Smooth muscle cell (in vitro differentiated cells): ENCODE measurements at regions not wholly inside any gene's neighbourhood (a gene's known extent, or its start where the extent isn't known, plus 50 kb on each side); places are given as distances from the start of the nearest gene placed in this dataset.
A peak's percentile ranks its signal among the peaks of the same experiment; 100 is the strongest.

Source experiments
- DNase-seq: peaks from one replicate; lab custom pipeline; 2025; ENCODE audit not compliant: unreplicated experiment; lab: John Stamatoyannopoulos, UW
- H2AFZ ChIP-seq: fragments of 200-600 bp; sonication (generic); 2 replicates; pipeline ENCODE4 v1.6.0; 2016; ENCODE audit warnings: antibody characterized with exemption, low read depth, mild to moderate bottlenecking
- H3F3A ChIP-seq: fragments of 200-600 bp; sonication (generic); 2 replicates; pipeline ENCODE4 v1.6.0; 2017; ENCODE audit warnings: antibody characterized with exemption, low read depth
- H3K27ac ChIP-seq: fragments of 200-600 bp; sonication (generic); 2 replicates; pipeline ENCODE4 v1.5.1; 2016; ENCODE audit warnings: low read depth, mild to moderate bottlenecking
- H3K27me3 ChIP-seq: fragments of 200-600 bp; sonication (generic); 2 replicates; pipeline ENCODE4 v1.6.1; 2016; ENCODE audit warnings: low read depth, mild to moderate bottlenecking
- H3K36me3 ChIP-seq: fragments of 200-600 bp; sonication (generic); 2 replicates; pipeline ENCODE4 v1.5.1; 2016; ENCODE audit warnings: low read depth
- H3K4me1 ChIP-seq: fragments of 200-600 bp; sonication (generic); 2 replicates; pipeline ENCODE4 v1.5.1; 2016; ENCODE audit warnings: low read depth
- H3K4me2 ChIP-seq: fragments of 200-600 bp; sonication (generic); 2 replicates; pipeline ENCODE4 v1.6.0; 2016; ENCODE audit warnings: mild to moderate bottlenecking
- H3K4me3 ChIP-seq: fragments of 200-600 bp; sonication (generic); 2 replicates; pipeline ENCODE4 v1.5.1; 2016; ENCODE audit warnings: mild to moderate bottlenecking
- H3K79me2 ChIP-seq: fragments of 200-600 bp; sonication (generic); 2 replicates; pipeline ENCODE4 v1.6.0; 2016; ENCODE audit warnings: low read depth, mild to moderate bottlenecking
- H3K9ac ChIP-seq: fragments of 200-600 bp; sonication (generic); 2 replicates; pipeline ENCODE4 v1.6.0; 2016; ENCODE audit warnings: low read depth
- H3K9me3 ChIP-seq: fragments of 200-600 bp; sonication (generic); replicated peaks from 2 replicates; pipeline ENCODE4 v1.5.1; 2016; ENCODE audit warnings: low read depth
- H4K20me1 ChIP-seq: fragments of 200-600 bp; sonication (generic); 2 replicates; pipeline ENCODE4 v1.6.0; 2016; ENCODE audit warnings: low read depth
- WGBS: methylation state at CpG from one replicate; pipeline ENCODE4 v1.1.7; 2016; ENCODE audit warnings: low lambda C conversion rate; 5-methylcytosine and 5-hydroxymethylcytosine counted together
- TF ChIP-seq, protein P1 (sequence below): fragments of 200-600 bp; sonication (generic); IDR thresholded peaks from 2 replicates; pipeline ENCODE4 v1.5.1; 2017; ENCODE audit warnings: borderline replicate concordance, mild to moderate bottlenecking, antibody characterized with exemption; ENCODE audit not compliant: insufficient read depth, poor library complexity, severe bottlenecking

DNA sequence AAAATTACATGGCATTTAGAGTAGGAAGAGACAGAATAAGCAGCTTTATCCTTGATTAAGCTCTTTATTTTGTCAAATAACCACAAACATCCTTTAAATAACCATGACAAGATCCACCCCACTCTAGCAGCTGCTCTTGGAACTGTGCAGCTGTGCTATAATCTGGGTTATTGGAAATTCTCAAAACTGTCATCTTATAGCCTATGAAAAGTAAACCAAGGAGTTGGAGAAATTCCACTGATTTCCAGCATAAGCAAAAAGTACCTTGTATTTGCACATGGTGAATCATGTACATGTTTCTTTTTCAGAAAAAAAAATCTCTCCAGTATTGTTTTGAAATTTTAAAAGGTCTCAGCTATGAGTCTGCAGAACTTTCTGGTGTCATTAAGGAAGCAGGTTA, 88.8 kb upstream of the ABI3BP start:
- Histone ChIP-seq H3K27ac (no peak overlapping the region), H3K36me3 (no peaks in the 10 kb centered on the region), H3K4me1 (no peaks in the 10 kb centered on the region), H3K4me2 (peak overlapping the region; percentile 25), H3K9ac (no peak overlapping the region), H3K9me3 (no peaks in the 10 kb centered on the region), H3K27me3 (no peaks in the 10 kb centered on the region), H4K20me1 (no peaks in the 10 kb centered on the region), H3K79me2 (no peaks in the 10 kb centered on the region), H3K4me3 (no peak overlapping the region), H2AFZ (no peak overlapping the region), H3F3A (no peaks in the 10 kb centered on the region)
- DNase-seq = no peak
- TF ChIP-seq, protein P1, sequence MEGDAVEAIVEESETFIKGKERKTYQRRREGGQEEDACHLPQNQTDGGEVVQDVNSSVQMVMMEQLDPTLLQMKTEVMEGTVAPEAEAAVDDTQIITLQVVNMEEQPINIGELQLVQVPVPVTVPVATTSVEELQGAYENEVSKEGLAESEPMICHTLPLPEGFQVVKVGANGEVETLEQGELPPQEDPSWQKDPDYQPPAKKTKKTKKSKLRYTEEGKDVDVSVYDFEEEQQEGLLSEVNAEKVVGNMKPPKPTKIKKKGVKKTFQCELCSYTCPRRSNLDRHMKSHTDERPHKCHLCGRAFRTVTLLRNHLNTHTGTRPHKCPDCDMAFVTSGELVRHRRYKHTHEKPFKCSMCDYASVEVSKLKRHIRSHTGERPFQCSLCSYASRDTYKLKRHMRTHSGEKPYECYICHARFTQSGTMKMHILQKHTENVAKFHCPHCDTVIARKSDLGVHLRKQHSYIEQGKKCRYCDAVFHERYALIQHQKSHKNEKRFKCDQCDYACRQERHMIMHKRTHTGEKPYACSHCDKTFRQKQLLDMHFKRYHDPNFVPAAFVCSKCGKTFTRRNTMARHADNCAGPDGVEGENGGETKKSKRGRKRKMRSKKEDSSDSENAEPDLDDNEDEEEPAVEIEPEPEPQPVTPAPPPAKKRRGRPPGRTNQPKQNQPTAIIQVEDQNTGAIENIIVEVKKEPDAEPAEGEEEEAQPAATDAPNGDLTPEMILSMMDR = no peak

- H3K9me3 ChIP-seq = no peaks in the 10 kb centered on the region
- H2AFZ ChIP-seq = no peak overlapping the region
- no peaks in the 10 kb centered on the region for H3K79me2 ChIP-seq
- TF ChIP-seq, protein P1 = no peak
- no peaks in the 10 kb centered on the region for H3K4me1 ChIP-seq
- H4K20me1 ChIP-seq = no peaks in the 10 kb centered on the region
- H3K4me2 ChIP-seq = no peak overlapping the region
- WGBS = 88% methylated on average over 2 of the region's 2 CpGs
- no peaks in the 10 kb centered on the region for H3K27me3 ChIP-seq
- H3K9ac ChIP-seq = no peak overlapping the region
- H3F3A ChIP-seq = no peaks in the 10 kb centered on the region
- H3K27ac ChIP-seq = no peak overlapping the region
- no peaks in the 10 kb centered on the region for H3K36me3 ChIP-seq
- H3K4me3 ChIP-seq = no peak overlapping the region
- DNase-seq = no peak
Observed at GRCh38 chr3:101081446-101081845, 88.2 kb upstream of the ABI3BP start.

DNA sequence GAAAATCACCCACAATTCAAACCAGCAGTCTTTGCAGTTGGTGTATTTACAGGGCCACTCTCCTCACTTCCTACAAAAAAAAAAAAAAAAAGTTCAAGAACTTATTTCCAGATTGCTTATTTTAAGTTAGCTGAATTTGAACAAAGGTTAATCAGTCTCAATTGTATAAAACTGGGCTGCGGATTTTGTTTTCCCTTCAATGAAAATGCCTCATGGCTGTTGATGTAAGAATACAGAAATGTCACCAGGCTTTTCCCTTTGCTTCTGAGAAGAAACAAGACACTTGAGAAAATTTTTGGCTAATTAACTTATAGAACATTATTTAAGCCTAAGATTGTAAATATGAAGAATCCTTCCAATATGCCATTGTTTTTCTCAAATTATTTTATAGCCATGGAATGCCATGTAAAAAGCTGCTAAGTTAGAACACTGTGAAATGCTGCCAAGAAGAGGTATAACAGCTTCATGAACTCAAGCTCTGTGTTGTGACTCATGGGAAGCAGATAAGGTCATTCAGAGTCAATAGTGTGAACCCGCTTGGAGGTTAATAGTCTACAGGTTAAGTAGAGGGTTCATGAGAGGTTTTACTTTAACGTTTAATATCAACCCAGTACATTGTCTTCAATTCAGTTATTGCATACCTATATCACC, 84.3 kb upstream of the ABI3BP start:
- no peak for DNase-seq

More for the DNA sequence above, 84.3 kb upstream of the ABI3BP start:
- TF ChIP-seq, protein P1 = no peak
- H3K9me3 ChIP-seq = no peaks in the 10 kb centered on the region
- 85% methylated on average over 3 of the region's 3 CpGs for WGBS
- H3K36me3 ChIP-seq = no peaks in the 10 kb centered on the region
- H3K27ac ChIP-seq = no peak overlapping the region
- H3K79me2 ChIP-seq = no peaks in the 10 kb centered on the region
- H3F3A ChIP-seq = no peaks in the 10 kb centered on the region
- no peaks in the 10 kb centered on the region for H4K20me1 ChIP-seq
- no peaks in the 10 kb centered on the region for H3K4me1 ChIP-seq
- H3K27me3 ChIP-seq = no peaks in the 10 kb centered on the region
- H2AFZ ChIP-seq = no peak overlapping the region
- no peak overlapping the region for H3K9ac ChIP-seq
- H3K4me2 ChIP-seq = no peak overlapping the region
- no peak overlapping the region for H3K4me3 ChIP-seq
